Keratinocyte (primary cell): ENCODE measurements at regions not wholly inside any gene's neighbourhood (a gene's known extent, or its start where the extent isn't known, plus 50 kb on each side); places are given as distances from the start of the nearest gene placed in this dataset.

Experiments used
- DNase-seq: peaks from one replicate; pipeline ENCODE4 v3.0.0-alpha.2; 2011; ENCODE audit warnings: low read depth, missing footprints, low spot score
- FAIRE-seq: peaks from 2 replicates; lab custom pipeline; 2011; peaks lifted over from hg19 to GRCh38; lab: Jason Lieb, UNC
- H2AFZ ChIP-seq: 2 replicates; pipeline ENCODE4 v1.6.0; 2012; ENCODE audit warnings: low read length, control low read depth, inconsistent platforms; ENCODE audit not compliant: control insufficient read depth
- H3K27ac ChIP-seq: 2 replicates; pipeline ENCODE4 v1.5.1; 2011; ENCODE audit warnings: low read length; ENCODE audit not compliant: control insufficient read depth, insufficient read depth
- H3K27me3 ChIP-seq: 3 replicates; pipeline ENCODE4 v1.6.0; 2011; ENCODE audit warnings: low read length; ENCODE audit not compliant: control insufficient read depth, insufficient read depth; ENCODE audit errors: extremely low read depth
- H3K36me3 ChIP-seq, 2 experiments: 2 replicates in 1 of 2; 3 replicates in 1 of 2; pipeline ENCODE4 v1.5.1; 2011; ENCODE audit warnings: low read length in 2 of 2, mild to moderate bottlenecking in 1 of 2; ENCODE audit not compliant: control insufficient read depth in 2 of 2, insufficient read depth in 2 of 2; ENCODE audit errors: extremely low read depth in 1 of 2
- H3K4me1 ChIP-seq: 3 replicates; pipeline ENCODE4 v1.5.1; 2011; ENCODE audit warnings: low read length; ENCODE audit not compliant: control insufficient read depth, insufficient read depth; ENCODE audit errors: extremely low read depth
- H3K4me2 ChIP-seq: 3 replicates; pipeline ENCODE4 v1.6.0; 2011; ENCODE audit warnings: low read depth, low read length; ENCODE audit not compliant: control insufficient read depth, insufficient read depth; ENCODE audit errors: extremely low read depth
- H3K4me3 ChIP-seq, 3 experiments: fragments of 200-600 bp in 1 of 3; sonication (generic) in 1 of 3; 2 replicates in 2 of 3; 3 replicates in 1 of 3; pipeline ENCODE4 v1.5.1; 2011 to 2016; ENCODE audit warnings: low read length in 3 of 3, mild to moderate bottlenecking in 3 of 3, control low read depth in 2 of 3, inconsistent platforms in 1 of 3, low read depth in 1 of 3, mixed read lengths in 1 of 3, mixed run types in 1 of 3, moderate library complexity in 1 of 3; ENCODE audit not compliant: control insufficient read depth in 2 of 3, insufficient read depth in 2 of 3; ENCODE audit errors: extremely low read depth in 1 of 3
- H3K79me2 ChIP-seq: 2 replicates; pipeline ENCODE4 v1.6.0; 2012; ENCODE audit warnings: low read length; ENCODE audit not compliant: control insufficient read depth, insufficient read depth
- H3K9ac ChIP-seq: 3 replicates; pipeline ENCODE4 v1.6.0; 2011; ENCODE audit warnings: low read length; ENCODE audit not compliant: control insufficient read depth, insufficient read depth; ENCODE audit errors: extremely low read depth
- H3K9me1 ChIP-seq: 3 replicates; pipeline ENCODE4 v1.6.0; 2011; ENCODE audit warnings: low read length; ENCODE audit not compliant: control insufficient read depth, insufficient read depth; ENCODE audit errors: extremely low read depth
- H3K9me3 ChIP-seq: 2 replicates; pipeline ENCODE4 v1.5.1; 2012; ENCODE audit warnings: low read depth, low read length; ENCODE audit not compliant: control insufficient read depth
- H4K20me1 ChIP-seq: 3 replicates; pipeline ENCODE4 v1.6.0; 2011; ENCODE audit warnings: low read length; ENCODE audit not compliant: control insufficient read depth, insufficient read depth; ENCODE audit errors: extremely low read depth
- CTCF ChIP-seq, 3 experiments: IDR thresholded peaks in 1 of 3; conservative IDR thresholded peaks in 1 of 3; optimal IDR thresholded peaks in 1 of 3; 2 replicates in 2 of 3; 3 replicates in 1 of 3; pipeline versions ENCODE3 to v1.5.1; 2011; ENCODE audit warnings: low read length in 3 of 3, mild to moderate bottlenecking in 3 of 3, moderate library complexity in 2 of 3, control low read depth in 1 of 3, inconsistent platforms in 1 of 3; ENCODE audit not compliant: insufficient read depth in 2 of 3; ENCODE audit errors: extremely low read depth in 1 of 3
- EZH2 ChIP-seq: IDR thresholded peaks from one replicate; pipeline ENCODE4 v1.6.1; 2012; ENCODE audit warnings: inconsistent platforms, mild to moderate bottlenecking, low read length, moderate library complexity
- dilution Hi-C: fragments of 300-500 bp; cut with MboI; formaldehyde crosslinking; loops from one replicate; pipeline ENCODE4 v1.7.0; 2020; ENCODE audit warnings: low sequenced_read_pairs; ENCODE audit not compliant: extremely low pct_ligation_motif_present

- H3K4me1 ChIP-seq, result no peaks in the 10 kb centered on the region
- H3K9me1 ChIP-seq, result no peaks in the 10 kb centered on the region
- no peaks in the 10 kb centered on the region for H3K27me3 ChIP-seq
- no peak overlapping the region for H2AFZ ChIP-seq
- no peak overlapping the region for H3K9ac ChIP-seq
- H3K4me2 ChIP-seq, result no peak overlapping the region
- H3K27ac ChIP-seq, result no peak overlapping the region
- FAIRE-seq (no peak), DNase-seq (no peak)
- no peaks in the 10 kb centered on the region for H3K9me3 ChIP-seq
- no peaks in the 10 kb centered on the region for H3K36me3 ChIP-seq
- no peaks in the 10 kb centered on the region for H4K20me1 ChIP-seq
- no peak overlapping the region for H3K4me3 ChIP-seq
- dilution Hi-C loops, result no loop called here
- H3K79me2 ChIP-seq, result no peaks in the 10 kb centered on the region
- TF ChIP-seq CTCF (optimal IDR thresholded peaks at IDR 0.05 in 1 of 3, IDR thresholded peaks at IDR 0.05 in 1 of 3, conservative IDR thresholded peaks at IDR 0.05 in 1 of 3; ENCODE audit: extremely low read depth in 1 of 3, insufficient read depth in 2 of 3, low read length in 3 of 3) (no peak), EZH2 (no peak)
Observed at GRCh38 chr11:42502151-42502550, 809.6 kb upstream of the API5 start.

- DNase-seq (no peak), FAIRE-seq (no peak)
- Histone ChIP-seq H3K9me1 (no peaks in the 10 kb centered on the region), H3K4me2 (no peak overlapping the region), H3K9ac (no peak overlapping the region), H3K79me2 (no peaks in the 10 kb centered on the region), H3K36me3 (no peaks in the 10 kb centered on the region), H2AFZ (no peak overlapping the region), H3K27ac (no peak overlapping the region), H4K20me1 (no peaks in the 10 kb centered on the region), H3K9me3 (no peaks in the 10 kb centered on the region), H3K27me3 (no peaks in the 10 kb centered on the region), H3K4me1 (no peaks in the 10 kb centered on the region), H3K4me3 (no peak overlapping the region)
- no peak for TF ChIP-seq EZH2
- TF ChIP-seq CTCF (optimal IDR thresholded peaks at IDR 0.05 in 1 of 3, IDR thresholded peaks at IDR 0.05 in 1 of 3, conservative IDR thresholded peaks at IDR 0.05 in 1 of 3; ENCODE audit: extremely low read depth in 1 of 3, insufficient read depth in 2 of 3, low read length in 3 of 3), result no peak
- dilution Hi-C loops, result no loop called here
Observed at GRCh38 chr11:42521994-42522393, 789.8 kb upstream of the API5 start.
